Spleen (tissue), 7 donors: ENCODE measurements at regions not wholly inside any gene's neighbourhood (a gene's known extent, or its start where the extent isn't known, plus 50 kb on each side); places are given as distances from the start of the nearest gene placed in this dataset.

ENCODE experiments used
- CTCF ChIP-seq, 11 experiments: fragments of 200-600 bp in 7 of 11; fragments of 450-650 bp in 4 of 11; sonication (generic) in 4 of 11; IDR thresholded peaks in 8 of 11; conservative IDR thresholded peaks in 3 of 11; 1 replicate in 7 of 11; 2 replicates in 4 of 11; pipeline versions ENCODE4 v1.4.0 to v1.8.0; 2016 to 2021; ENCODE audit warnings: antibody characterized with exemption in 11 of 11, inconsistent platforms in 4 of 11, mild to moderate bottlenecking in 1 of 11
- POLR2A ChIP-seq, 3 donors: fragments of 450-650 bp; IDR thresholded peaks; one replicate each; pipeline ENCODE4 v1.5.1; 2017; ENCODE audit warnings: antibody characterized with exemption in 3 of 3, mild to moderate bottlenecking in 1 of 3
- POLR2AphosphoS5 ChIP-seq, 3 donors: sonication (generic); formaldehyde crosslinking; IDR thresholded peaks; one replicate each; pipeline ENCODE4 v1.5.1; 2017; ENCODE audit warnings: antibody characterized with exemption in 3 of 3
- donor health status: DM: no; HTN: no; CAD: no; lungs with moderate emphysema.
- donor health status: DM: no; HTN: no; CAD: no.
- donor health status: DM: no; HTN: no; CAD: no.

- TF ChIP-seq POLR2A (IDR thresholded peaks at IDR 0.05) (no peak), CTCF (IDR thresholded peaks at IDR 0.05 in 8 of 11, conservative IDR thresholded peaks at IDR 0.05 in 3 of 11) (peak in 1 of 11 experiments; percentile 15), POLR2AphosphoS5 (IDR thresholded peaks at IDR 0.05) (no peak)
Observed at GRCh38 chr9:1726993-1727759, 288.0 kb upstream of the SMARCA2 start.
